ENCODE measurements at regions not wholly inside any gene's neighbourhood (a gene's known extent, or its start where the extent isn't known, plus 50 kb on each side); places are given as distances from the start of the nearest gene placed in this dataset.
"Not testable (repeated sequence)": the region's sequence is repeated elsewhere in the genome, so short reads cannot be mapped to it uniquely, and the experiment has no call there.

DNA sequence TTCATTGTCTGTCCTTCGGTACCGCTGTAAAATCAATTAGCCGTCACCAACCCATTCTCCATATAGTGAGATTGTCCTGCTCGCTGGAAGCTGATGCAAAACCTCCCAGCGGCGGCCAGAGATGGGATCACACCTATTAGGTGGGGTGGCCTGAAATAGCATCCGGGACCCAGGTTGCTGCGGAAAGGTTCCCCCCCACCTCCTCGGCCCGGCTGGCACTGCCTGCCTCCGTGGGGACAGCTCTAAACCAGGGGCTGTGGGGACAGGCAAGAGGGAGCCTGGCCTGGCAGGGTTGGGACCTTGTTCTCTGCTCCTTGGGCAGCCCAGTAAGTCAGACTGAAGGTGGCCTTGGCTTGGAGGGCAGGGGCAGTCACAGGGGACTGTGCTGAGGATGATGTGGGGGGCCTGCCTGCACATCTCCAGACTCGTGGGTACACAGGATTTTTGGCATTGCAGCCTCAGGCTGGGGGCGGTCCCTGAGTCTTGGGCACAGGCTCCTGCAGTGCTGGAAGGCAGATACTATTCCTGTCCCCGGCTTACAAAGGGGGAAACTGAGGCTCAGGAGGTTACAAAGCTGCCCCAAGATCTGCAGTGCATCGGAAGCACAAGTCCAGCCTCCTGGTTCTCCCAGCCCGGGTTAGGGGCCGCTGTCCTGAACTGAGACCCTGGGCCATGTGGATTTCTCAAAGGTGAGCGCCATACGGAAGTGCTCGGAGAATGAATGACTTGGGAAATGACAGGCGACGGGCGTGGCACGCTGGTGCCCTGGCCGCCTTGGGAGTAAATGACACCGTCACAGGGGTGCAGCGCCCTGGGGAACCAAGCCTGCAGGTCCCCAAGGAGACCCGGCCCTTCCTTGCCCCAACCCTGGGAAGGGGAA is 65.6 kb downstream of the UNCX start:
- in situ Hi-C loops (cut with HindIII; ENCODE audit: low pct_unique_long_range_greater_than_20kb, low sequenced_read_pairs): no loop called here

DNA sequence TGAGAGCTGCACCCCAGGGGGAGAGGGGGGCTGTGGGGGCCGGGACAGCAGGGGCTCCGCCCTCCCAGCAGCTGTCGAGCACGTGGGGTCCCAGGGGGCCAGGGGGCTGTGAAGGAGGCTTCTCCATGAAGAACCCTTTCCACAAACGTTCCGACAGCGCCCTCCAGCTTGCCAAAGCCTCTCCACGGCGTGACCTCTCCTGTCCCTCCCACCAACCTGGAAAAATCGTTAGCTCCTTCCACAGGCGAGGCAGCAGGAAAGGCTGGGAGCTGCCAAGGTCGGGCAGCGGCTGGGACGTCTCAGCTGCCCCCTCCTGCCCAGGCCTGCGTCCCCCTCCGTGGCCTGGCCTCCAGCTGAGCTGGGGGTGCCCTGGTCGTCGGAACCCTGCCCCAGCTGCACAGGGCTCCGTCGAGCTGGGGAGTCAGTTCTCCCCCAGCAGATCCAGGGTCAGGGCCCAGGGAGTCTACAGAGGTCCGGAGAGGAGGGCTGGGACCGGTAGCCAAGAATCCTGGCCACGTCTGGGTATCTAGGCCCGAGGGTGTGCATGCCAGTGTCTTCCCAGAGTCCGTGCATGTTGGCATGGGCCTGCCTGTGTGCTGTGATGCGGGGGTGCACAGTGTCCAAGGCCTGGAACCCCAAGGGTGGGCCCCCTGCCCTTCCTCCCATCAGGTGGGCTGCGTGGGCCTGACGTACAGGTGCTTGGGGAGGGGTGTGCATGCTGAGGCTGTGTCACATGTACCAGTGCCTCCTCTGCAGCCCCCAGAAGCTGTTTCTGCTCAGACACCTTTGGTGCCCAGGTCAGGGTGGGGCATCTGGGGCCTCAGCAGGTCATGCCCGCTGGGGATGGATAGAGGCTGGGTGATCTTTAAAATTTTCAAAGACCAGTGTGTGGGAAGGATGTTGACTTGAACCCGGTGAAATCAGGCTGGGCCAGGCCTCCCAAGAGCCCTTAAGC is 66.5 kb downstream of the UNCX start:
- DNase-seq (ENCODE audit: low read depth, low spot score): no peak
- in situ Hi-C loops (cut with HindIII; ENCODE audit: low pct_unique_long_range_greater_than_20kb, low sequenced_read_pairs): no loop called here

More for the DNA sequence above, 65.6 kb downstream of the UNCX start:
- DNase-seq (ENCODE audit: low read depth, low spot score): no peak

DNA sequence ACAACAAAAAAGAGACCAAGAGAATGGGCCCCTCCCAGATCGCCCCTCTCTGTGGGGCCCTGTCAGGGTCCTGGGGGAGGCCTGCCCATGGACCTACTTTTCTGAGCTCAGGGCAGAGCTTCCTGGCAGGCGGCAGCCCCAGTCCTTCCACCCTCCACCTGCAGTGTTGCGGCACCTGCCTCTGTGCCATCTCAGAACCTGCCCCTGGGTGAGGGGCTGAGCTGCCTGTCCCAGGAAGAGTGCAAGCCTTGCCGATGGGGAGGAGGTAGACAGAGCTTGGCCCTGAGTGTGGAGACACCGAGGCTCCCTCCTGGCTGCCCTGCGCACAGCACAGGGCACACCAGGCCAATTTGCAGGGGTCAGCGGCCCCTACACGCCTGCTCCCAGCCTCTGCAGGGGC is 67.5 kb downstream of the UNCX start:
- in situ Hi-C loops (cut with HindIII; ENCODE audit: low pct_unique_long_range_greater_than_20kb, low sequenced_read_pairs): no loop called here
- no peak for DNase-seq (ENCODE audit: low read depth, low spot score)

DNA sequence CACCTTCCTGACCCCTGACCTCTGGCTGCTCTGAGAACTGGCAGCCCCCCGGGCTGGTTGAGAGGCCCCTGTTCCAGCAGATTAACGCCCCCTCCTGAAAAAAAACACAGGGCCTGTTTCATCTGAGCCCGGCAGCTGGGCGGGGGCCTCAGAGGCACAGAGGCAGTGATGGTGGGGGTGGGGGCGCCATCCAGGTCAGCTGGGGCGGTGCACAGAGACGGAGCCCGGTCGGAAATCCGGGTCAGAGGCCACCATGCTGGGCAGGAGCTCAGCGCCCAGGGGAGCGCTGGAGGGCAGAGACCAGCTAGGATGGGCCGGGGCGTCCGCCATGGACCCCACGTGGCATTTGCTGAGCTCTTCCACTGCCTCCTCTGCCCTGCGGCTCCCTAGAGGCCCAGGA is 68.0 kb downstream of the UNCX start:
- in situ Hi-C loops (cut with HindIII; ENCODE audit: low pct_unique_long_range_greater_than_20kb, low sequenced_read_pairs): no loop called here
- DNase-seq (ENCODE audit: low read depth, low spot score): no peak

DNA sequence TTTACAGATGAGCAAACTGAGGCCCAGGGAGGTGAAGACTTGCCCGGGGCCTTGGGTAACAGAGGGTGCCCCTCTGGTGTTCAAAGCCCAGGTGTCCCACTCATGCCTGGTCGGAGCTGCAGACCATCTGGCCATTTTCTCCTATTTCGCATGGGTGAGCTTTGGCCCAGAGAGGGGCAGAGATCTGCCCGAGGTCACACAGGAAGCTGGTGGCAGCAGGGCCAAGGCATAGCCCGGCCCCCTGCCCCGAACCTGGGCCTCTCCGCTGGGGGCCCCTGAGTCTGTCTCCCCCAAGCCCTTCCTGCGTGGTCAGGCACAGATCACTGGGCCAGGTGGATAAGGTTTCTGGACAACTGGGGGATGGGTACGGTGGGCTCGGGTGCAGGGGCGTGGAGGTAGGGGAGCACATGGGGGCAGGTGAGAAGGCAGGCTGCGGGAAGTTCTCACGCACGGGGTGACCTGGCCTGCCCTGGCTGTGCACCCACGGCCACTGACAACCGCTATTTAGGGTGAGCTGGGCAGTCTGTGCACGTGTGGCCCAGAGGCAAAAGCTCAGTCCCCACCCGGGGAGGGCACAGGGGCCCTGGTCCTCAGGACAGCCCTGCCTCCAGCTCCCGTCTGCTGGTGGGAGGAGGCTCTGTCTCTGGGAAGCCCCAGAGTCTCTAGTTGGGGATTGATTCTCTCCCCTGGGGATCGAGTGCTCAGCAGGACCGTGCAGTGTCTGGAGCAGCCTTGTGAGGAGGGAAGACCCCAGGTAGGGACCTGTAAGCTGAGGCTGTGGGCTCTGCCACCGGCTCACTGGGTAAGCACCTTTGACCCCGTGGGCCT is 68.6 kb downstream of the UNCX start:
- in situ Hi-C loops (cut with HindIII; ENCODE audit: low pct_unique_long_range_greater_than_20kb, low sequenced_read_pairs): no loop called here
- DNase-seq (ENCODE audit: low read depth, low spot score): no peak

DNA sequence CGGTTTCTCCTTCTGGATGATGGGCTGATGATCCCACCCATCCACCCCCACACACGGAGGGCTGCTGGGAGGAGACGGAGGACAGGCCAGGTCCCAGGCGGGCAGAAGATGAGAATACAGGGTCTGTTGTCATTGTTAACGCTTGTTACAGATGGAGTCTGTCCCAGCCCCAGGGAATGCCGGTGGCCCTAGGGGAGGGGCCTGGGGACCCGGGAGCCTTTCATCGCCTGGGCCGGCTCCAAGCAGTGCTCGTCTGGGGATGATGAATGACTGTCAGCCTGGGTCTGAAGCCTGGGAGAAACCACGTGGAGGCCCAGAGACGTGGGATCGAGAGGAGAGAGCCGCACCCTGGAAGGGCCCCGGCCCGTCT is 69.2 kb downstream of the UNCX start:
- in situ Hi-C loops (cut with HindIII; ENCODE audit: low pct_unique_long_range_greater_than_20kb, low sequenced_read_pairs): no loop called here
- no peak for DNase-seq (ENCODE audit: low read depth, low spot score)

DNA sequence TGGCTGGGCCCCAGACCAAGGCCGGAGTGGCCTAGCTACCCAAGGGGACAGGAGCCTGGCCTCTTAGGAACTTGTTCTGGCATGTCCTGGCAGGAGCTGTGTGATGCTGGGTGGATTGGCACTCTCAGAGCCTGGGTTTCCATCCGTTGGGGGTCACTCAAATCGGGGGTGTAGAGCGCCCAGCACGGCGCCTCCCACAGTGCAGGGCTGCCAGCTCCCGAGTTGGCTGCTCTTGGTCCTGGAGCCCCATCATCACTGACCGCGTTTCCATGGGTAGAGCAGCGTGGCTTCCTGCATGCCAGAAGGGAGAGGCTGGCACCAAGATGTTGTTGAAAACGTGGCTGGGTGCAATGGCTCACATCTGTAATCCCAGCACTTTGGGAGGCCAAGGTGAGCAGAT is 70.3 kb downstream of the UNCX start:
- in situ Hi-C loops (cut with HindIII; ENCODE audit: low pct_unique_long_range_greater_than_20kb, low sequenced_read_pairs): no loop called here
- DNase-seq (ENCODE audit: low read depth, low spot score): no peak

DNA sequence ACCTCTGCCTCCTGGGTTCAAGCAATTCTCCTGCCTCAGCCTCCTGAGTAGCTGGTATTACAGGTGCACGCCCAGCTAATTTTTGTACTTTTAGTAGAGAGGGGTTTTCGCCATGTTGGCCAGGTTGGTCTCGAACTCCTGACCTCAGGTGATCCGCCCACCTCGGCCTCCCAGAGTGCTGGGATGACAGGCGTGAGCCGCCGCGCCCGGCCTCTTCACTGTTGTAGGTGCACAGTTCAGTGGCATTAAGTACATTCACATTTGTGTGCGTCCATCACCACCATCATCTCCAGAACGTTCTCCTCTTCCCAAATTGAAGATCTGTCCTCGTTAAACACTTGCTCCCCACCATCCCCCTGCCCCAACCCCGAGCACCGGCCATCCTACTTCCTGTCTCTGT is 71.3 kb downstream of the UNCX start:
- in situ Hi-C loops (cut with HindIII; ENCODE audit: low pct_unique_long_range_greater_than_20kb, low sequenced_read_pairs): not testable (repeated sequence)

DNA sequence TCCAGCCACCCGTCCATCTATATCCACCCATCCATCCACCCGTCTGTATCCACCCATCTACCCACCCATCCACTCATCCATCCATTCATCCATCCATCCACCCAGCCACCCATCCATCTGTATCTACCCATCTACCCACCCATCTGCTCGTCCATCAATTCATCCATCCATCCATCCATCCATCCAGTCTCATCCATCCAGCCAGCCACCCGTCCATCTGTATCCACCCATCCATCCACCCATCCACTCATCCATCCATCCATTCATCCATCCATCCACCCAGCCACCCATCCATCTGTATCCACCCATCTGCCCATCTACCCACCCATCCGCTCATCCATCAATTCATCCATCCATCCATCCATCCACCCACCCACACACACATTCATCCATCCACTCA is 73.2 kb downstream of the UNCX start:
- in situ Hi-C loops (cut with HindIII; ENCODE audit: low pct_unique_long_range_greater_than_20kb, low sequenced_read_pairs): no loop called here
- DNase-seq (ENCODE audit: low read depth, low spot score): no peak

More for the DNA sequence above, 71.3 kb downstream of the UNCX start:
- not testable (repeated sequence) for DNase-seq (ENCODE audit: low read depth, low spot score)

DNA sequence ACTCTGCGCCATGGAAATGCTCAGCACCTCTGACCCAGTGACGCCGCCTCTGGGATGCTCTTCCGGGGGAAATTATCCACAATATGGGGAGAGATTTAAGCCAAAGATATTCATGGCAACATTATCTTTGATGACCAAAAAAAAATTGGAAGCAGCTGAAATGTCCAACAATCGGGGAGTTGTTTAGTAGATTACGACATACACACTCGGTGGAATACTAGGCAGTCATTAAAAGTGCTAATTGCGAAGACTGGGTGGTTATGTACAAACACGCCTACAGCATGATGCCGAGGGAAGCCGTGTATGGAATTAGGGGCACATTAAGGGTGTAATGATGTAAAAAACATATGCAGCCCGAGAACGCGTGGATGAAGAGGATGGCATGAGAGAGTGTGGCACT is 75.2 kb downstream of the UNCX start:
- in situ Hi-C loops (cut with HindIII; ENCODE audit: low pct_unique_long_range_greater_than_20kb, low sequenced_read_pairs): no loop called here
- DNase-seq (ENCODE audit: low read depth, low spot score): no peak

DNA sequence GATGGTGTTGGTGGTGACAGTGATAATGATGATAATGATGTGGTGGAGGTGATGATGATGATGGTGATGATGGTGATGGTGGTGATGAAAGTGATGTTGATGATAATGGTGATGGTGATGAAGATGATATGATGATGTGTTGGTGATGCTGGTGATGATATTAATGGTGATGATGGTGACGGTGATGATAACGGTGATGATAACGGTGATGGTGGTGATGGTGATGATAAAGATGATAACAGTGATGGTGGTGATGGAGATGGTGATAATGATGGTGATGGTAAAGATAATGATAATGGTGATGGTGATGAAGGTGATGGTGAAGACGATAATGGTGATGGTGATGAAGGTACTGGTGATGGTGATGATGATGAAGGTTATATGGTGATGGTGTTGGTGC is 76.6 kb downstream of the UNCX start:
- in situ Hi-C loops (cut with HindIII; ENCODE audit: low pct_unique_long_range_greater_than_20kb, low sequenced_read_pairs): no loop called here

DNA sequence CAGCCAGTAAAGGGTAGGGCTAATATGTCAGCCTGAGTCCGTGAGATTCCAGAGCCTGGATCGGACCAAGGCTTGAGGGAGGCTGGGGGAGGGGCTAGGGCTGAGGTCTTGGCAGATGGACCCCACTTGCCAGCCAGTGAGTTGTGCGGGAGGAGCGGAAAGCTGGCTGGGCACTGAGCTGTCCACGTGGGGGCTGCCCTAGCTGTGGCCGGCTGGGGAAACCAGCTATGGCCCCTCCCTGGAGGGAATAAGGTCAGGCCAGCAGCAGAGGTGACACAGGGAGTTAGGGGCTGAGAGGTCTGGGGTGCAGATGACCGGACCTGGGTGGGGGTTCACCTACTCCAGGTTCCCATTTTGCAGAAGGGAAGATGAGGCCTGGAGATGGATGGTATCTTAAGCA is 77.3 kb downstream of the UNCX start:
- DNase-seq (ENCODE audit: low read depth, low spot score): no peak
- in situ Hi-C loops (cut with HindIII; ENCODE audit: low pct_unique_long_range_greater_than_20kb, low sequenced_read_pairs): no loop called here

More for the DNA sequence above, 76.6 kb downstream of the UNCX start:
- no peak for DNase-seq (ENCODE audit: low read depth, low spot score)

DNA sequence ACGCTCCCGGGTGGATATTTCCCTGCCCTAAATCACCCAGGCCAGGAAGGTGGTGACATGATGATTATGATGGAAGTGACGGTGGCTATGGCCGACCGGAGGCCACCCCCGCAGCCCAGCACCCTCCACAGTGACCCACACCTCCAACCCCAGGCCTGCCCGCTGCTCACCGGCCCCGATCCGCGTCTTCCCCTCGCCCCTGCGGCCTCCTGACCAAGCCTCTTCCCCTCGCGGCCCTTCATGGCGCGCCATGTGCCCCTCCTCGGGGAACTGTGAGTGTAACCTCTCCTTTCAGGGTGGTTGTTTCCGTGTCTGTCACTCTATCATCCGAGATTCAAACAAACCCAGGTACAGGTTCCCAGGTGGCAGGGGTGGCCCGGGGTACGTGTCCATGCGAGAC is 78.3 kb downstream of the UNCX start:
- no peak for DNase-seq (ENCODE audit: low read depth, low spot score)
- in situ Hi-C loops (cut with HindIII; ENCODE audit: low pct_unique_long_range_greater_than_20kb, low sequenced_read_pairs): no loop called here

DNA sequence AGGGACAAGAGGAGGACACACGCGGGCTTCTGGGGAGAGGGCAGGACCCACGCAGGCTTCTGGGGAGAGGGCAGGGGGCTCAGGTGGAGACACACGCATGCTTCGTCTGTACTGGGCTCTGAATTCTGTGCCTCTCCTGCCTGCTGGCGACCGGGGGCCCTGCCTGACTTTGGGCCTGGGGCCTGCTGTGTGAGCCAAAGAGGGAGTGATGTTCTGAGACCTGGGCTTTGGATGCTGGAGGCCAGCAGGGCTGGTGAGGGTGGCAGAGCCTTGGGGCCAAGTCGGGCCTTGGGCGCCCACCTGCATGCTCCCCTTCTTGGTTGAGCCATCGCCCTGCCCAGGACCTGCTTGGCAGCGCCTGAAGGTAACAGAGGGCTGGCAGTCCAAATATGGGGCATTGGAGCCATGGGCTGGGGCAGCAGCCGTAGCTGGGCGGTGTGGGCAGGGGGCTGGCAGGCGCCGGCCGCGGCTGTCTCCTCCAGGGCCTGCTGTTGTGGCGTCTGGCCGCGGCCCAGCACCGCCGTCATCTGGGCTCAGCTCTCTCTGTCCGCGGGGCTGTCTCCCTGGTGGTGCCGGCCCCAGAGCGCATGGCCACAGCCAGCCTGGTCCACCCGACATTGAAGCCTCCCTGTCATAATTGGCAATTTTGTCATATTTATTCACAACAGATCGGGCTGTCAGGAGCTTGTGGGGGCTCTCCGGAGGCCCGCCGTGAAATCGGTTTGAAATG is 78.9 kb downstream of the UNCX start:
- no peak for DNase-seq (ENCODE audit: low read depth, low spot score)
- in situ Hi-C loops (cut with HindIII; ENCODE audit: low pct_unique_long_range_greater_than_20kb, low sequenced_read_pairs): no loop called here

DNA sequence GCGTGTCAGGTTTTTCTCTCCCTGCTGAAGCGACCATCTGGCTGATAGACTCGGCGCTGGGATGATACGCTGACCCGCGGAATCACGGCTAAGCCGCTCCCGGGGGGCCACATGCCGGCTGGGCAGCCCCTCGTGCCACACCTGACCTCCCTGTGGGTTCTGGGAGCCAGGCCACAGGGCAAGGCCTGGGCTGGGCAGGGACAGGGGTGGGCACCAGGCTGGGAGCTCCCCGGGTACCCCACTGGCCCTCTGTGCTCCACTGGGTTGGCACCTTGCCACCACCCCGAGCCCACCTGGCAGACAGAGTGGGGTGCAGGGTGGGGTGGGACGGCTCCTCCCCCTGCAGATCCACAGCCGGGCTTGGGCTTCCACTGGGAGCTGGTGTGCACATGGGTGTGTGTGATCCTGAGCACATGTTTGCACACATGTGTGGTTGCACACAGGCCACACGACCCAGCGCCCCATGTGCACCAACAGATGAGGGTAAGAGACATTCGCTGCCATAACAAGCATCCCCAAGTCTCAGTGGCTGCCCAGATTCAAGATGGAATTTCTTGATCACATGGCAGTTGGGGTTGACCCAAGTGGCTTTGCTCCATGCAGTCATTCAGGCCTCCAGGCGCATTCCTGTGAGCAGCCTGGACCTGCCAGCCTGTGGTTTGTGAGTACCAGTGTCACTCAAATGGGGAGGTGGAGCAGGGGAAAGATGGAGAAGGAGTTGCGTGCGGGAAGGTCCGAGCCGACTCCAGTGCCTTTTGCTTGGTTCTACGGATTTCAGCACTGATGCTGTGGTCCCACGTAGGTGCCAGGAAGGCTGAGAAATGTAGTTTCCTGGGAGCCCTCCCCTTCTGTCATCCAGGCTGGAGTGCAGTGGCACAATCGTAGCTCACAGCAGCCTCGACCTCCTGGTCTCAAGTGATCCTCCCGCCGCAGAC is 79.7 kb downstream of the UNCX start:
- DNase-seq (ENCODE audit: low read depth, low spot score): no peak
- in situ Hi-C loops (cut with HindIII; ENCODE audit: low pct_unique_long_range_greater_than_20kb, low sequenced_read_pairs): no loop called here

DNA sequence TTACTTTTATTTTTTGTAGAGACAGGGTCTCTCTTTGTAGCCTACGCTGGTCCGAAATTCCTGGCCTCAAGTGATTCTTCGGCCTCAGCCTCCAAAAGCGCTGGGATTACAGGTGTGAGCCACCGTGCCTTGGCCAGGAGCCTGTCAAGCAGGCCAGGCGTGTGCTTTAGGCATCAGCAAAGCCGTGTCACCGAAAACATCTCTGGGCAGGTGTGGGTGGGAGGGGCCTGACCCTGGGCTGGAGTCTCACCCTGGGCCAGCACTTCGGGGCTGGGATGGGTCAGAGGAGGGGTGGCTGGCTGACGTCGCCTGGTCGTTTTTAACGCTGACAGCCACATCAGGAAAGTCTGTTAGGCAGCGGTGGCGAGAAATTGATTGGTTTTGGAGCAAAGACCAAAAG is 80.9 kb downstream of the UNCX start:
- DNase-seq (ENCODE audit: low read depth, low spot score): no peak
- in situ Hi-C loops (cut with HindIII; ENCODE audit: low pct_unique_long_range_greater_than_20kb, low sequenced_read_pairs): no loop called here
